ENCODE measurements at regions not wholly inside any gene's neighbourhood (a gene's known extent, or its start where the extent isn't known, plus 50 kb on each side); places are given as distances from the start of the nearest gene placed in this dataset.

- WGBS, 3 donors, result 58 to 62% (median 58%) methylated on average over 4 of the region's 4 CpGs
- H3K9me3 ChIP-seq, result no peaks in the 10 kb centered on the region
- H3K4me3 ChIP-seq, result no peak overlapping the region
- H3K4me1 ChIP-seq, result no peaks in the 10 kb centered on the region
- no peak for TF ChIP-seq CTCF (IDR thresholded peaks at IDR 0.05)
- DNase-seq (no peak), ATAC-seq (no peak)
- H3K27ac ChIP-seq, result no peak overlapping the region
- H3K27me3 ChIP-seq (ENCODE audit: insufficient read depth in 3 of 3, low read length in 2 of 3), result no peaks in the 10 kb centered on the region
- intact Hi-C loops (cut with DNase I), result no loop called here
- H3K36me3 ChIP-seq (ENCODE audit: insufficient read depth in 1 of 2, low read depth in 1 of 2), result no peaks in the 10 kb centered on the region
These were observed 1066.5 kb downstream of the GLUD2 start for GRCh38 chrX:122113896-122114295.

GRCh38 chrX:122115604-122116003, 1068.2 kb downstream of the GLUD2 start:
- H3K27ac ChIP-seq, result no peak overlapping the region
- ATAC-seq, result no peak
- no peak overlapping the region for H3K4me3 ChIP-seq
- H3K4me1 ChIP-seq, result no peaks in the 10 kb centered on the region
- no peaks in the 10 kb centered on the region for H3K36me3 ChIP-seq (ENCODE audit: insufficient read depth in 1 of 2, low read depth in 1 of 2)
- intact Hi-C loops (cut with DNase I), result no loop called here
- no peaks in the 10 kb centered on the region for H3K9me3 ChIP-seq
- DNase-seq, result no peak
- TF ChIP-seq CTCF (IDR thresholded peaks at IDR 0.05), result no peak
- no peaks in the 10 kb centered on the region for H3K27me3 ChIP-seq (ENCODE audit: insufficient read depth in 3 of 3, low read length in 2 of 3)
- 65 to 79% (median 72%) methylated on average over 6 of the region's 6 CpGs for WGBS, 3 donors

GRCh38 chrX:122119361-122119760, 1064.7 kb upstream of the GRIA3 start:
- H3K4me1 ChIP-seq, result no peaks in the 10 kb centered on the region
- no peaks in the 10 kb centered on the region for H3K9me3 ChIP-seq
- TF ChIP-seq CTCF (IDR thresholded peaks at IDR 0.05), result no peak
- DNase-seq, result no peak
- H3K27ac ChIP-seq, result no peak overlapping the region
- ATAC-seq, result no peak
- no peaks in the 10 kb centered on the region for H3K27me3 ChIP-seq (ENCODE audit: insufficient read depth in 3 of 3, low read length in 2 of 3)
- no peaks in the 10 kb centered on the region for H3K36me3 ChIP-seq (ENCODE audit: insufficient read depth in 1 of 2, low read depth in 1 of 2)
- intact Hi-C loops (cut with DNase I), result no loop called here
- no peak overlapping the region for H3K4me3 ChIP-seq

GRCh38 chrX:122122274-122122673, 1061.8 kb upstream of the GRIA3 start:
- no peak overlapping the region for H3K4me3 ChIP-seq
- TF ChIP-seq CTCF (IDR thresholded peaks at IDR 0.05), result no peak
- WGBS, 3 donors, result 79 to 89% (median 85%) methylated on average over 2 of the region's 2 CpGs
- no peaks in the 10 kb centered on the region for H3K9me3 ChIP-seq
- no peak overlapping the region for H3K27ac ChIP-seq
- ATAC-seq, result no peak
- H3K27me3 ChIP-seq (ENCODE audit: insufficient read depth in 3 of 3, low read length in 2 of 3), result no peaks in the 10 kb centered on the region
- intact Hi-C loops (cut with DNase I), result no loop called here
- DNase-seq, result no peak
- no peaks in the 10 kb centered on the region for H3K4me1 ChIP-seq
- no peaks in the 10 kb centered on the region for H3K36me3 ChIP-seq (ENCODE audit: insufficient read depth in 1 of 2, low read depth in 1 of 2)

- no peak for DNase-seq
- WGBS, 3 donors, result 62 to 78% (median 69%) methylated on average over 1 of the region's 1 CpG
These were observed 1050.6 kb upstream of the GRIA3 start for GRCh38 chrX:122133478-122133877.

More at GRCh38 chrX:122133478-122133877, 1050.6 kb upstream of the GRIA3 start:
- no peaks in the 10 kb centered on the region for H3K4me1 ChIP-seq
- ATAC-seq, result no peak
- no peak overlapping the region for H3K27ac ChIP-seq
- intact Hi-C loops (cut with DNase I), result no loop called here
- TF ChIP-seq CTCF (IDR thresholded peaks at IDR 0.05), result no peak
- H3K4me3 ChIP-seq, result no peak overlapping the region
- H3K36me3 ChIP-seq (ENCODE audit: insufficient read depth in 1 of 2, low read depth in 1 of 2), result no peaks in the 10 kb centered on the region
- H3K9me3 ChIP-seq, result no peaks in the 10 kb centered on the region
- H3K27me3 ChIP-seq (ENCODE audit: insufficient read depth in 3 of 3, low read length in 2 of 3), result no peaks in the 10 kb centered on the region
